Hepatocyte (in vitro differentiated cells): ENCODE measurements at regions not wholly inside any gene's neighbourhood (a gene's known extent, or its start where the extent isn't known, plus 50 kb on each side); places are given as distances from the start of the nearest gene placed in this dataset.

Experiments
- DNase-seq: peaks from one replicate; pipeline ENCODE4 v3.0.0-alpha.2; 2016; ENCODE audit warnings: low spot score
- H2AFZ ChIP-seq: fragments of 200-600 bp; sonication (generic); 2 replicates; pipeline ENCODE4 v1.6.0; 2016; ENCODE audit warnings: antibody characterized with exemption, mild to moderate bottlenecking
- H3K27ac ChIP-seq: fragments of 200-600 bp; sonication (generic); 2 replicates; pipeline ENCODE4 v1.5.1; 2016; ENCODE audit warnings: mild to moderate bottlenecking
- H3K27me3 ChIP-seq: fragments of 200-600 bp; sonication (generic); 2 replicates; pipeline ENCODE4 v1.6.1; 2016
- H3K36me3 ChIP-seq: fragments of 200-600 bp; sonication (generic); replicated peaks from 2 replicates; pipeline ENCODE4 v1.5.1; 2016; ENCODE audit warnings: low read depth; ENCODE audit not compliant: insufficient read depth
- H3K4me1 ChIP-seq: fragments of 200-600 bp; sonication (generic); 2 replicates; pipeline ENCODE4 v1.5.1; 2016; ENCODE audit warnings: mild to moderate bottlenecking, moderate library complexity; ENCODE audit not compliant: insufficient read depth
- H3K4me2 ChIP-seq: fragments of 200-600 bp; sonication (generic); 2 replicates; pipeline ENCODE4 v1.6.0; 2016
- H3K4me3 ChIP-seq: fragments of 200-600 bp; sonication (generic); 2 replicates; pipeline ENCODE4 v1.5.1; 2016; ENCODE audit warnings: mild to moderate bottlenecking
- H3K79me2 ChIP-seq: fragments of 200-600 bp; sonication (generic); 2 replicates; pipeline ENCODE4 v1.6.0; 2017; ENCODE audit warnings: mild to moderate bottlenecking
- H3K9me2 ChIP-seq: fragments of 200-600 bp; sonication (generic); replicated peaks from 2 replicates; pipeline ENCODE4 v1.6.0; 2017; ENCODE audit warnings: mild to moderate bottlenecking; ENCODE audit not compliant: insufficient read depth
- H3K9me3 ChIP-seq: fragments of 200-600 bp; sonication (generic); 2 replicates; pipeline ENCODE4 v1.5.1; 2016; ENCODE audit warnings: low read depth, mild to moderate bottlenecking
- H4K20me1 ChIP-seq: fragments of 200-600 bp; sonication (generic); 2 replicates; pipeline ENCODE4 v1.6.0; 2016; ENCODE audit warnings: mild to moderate bottlenecking; ENCODE audit not compliant: insufficient read depth, poor library complexity, severe bottlenecking
- CTCF ChIP-seq: fragments of 200-600 bp; sonication (generic); IDR thresholded peaks from 2 replicates; pipeline ENCODE4 v1.5.1; 2016; ENCODE audit warnings: antibody characterized with exemption, mild to moderate bottlenecking; ENCODE audit not compliant: poor library complexity
- EZH2 ChIP-seq: fragments of 200-600 bp; sonication (generic); IDR thresholded peaks from 2 replicates; pipeline ENCODE4 v1.6.1; 2016; ENCODE audit warnings: antibody characterized with exemption, mild to moderate bottlenecking, borderline replicate concordance
- EZH2phosphoT487 ChIP-seq: fragments of 200-600 bp; sonication (generic); IDR thresholded peaks from one replicate; pipeline ENCODE4 v1.6.1; 2018; ENCODE audit warnings: antibody characterized with exemption, mild to moderate bottlenecking, low read depth, moderate library complexity; ENCODE audit not compliant: unreplicated experiment, severe bottlenecking
- WGBS: methylation state at CpG from one replicate; pipeline ENCODE4 v1.1.6; 2016; ENCODE audit warnings: low lambda C conversion rate; ENCODE audit errors: missing lambda C conversion rate; 5-methylcytosine and 5-hydroxymethylcytosine counted together

GRCh38 chr7:12801107-12801506, 113.7 kb downstream of the ARL4A start:
- Histone ChIP-seq H2AFZ (no peak overlapping the region), H3K79me2 (no peaks in the 10 kb centered on the region), H3K4me1 (peaks cover 11% of the 10 kb centered on the region), H3K27me3 (no peaks in the 10 kb centered on the region), H3K36me3 (no peaks in the 10 kb centered on the region), H4K20me1 (no peaks in the 10 kb centered on the region), H3K27ac (peak overlapping the region; percentile 86), H3K4me3 (no peak overlapping the region), H3K9me2 (no peaks in the 10 kb centered on the region), H3K9me3 (no peaks in the 10 kb centered on the region), H3K4me2 (no peak overlapping the region)
- WGBS = 49% methylated on average over 4 of the region's 4 CpGs
- TF ChIP-seq CTCF (no peak), EZH2 (no peak), EZH2phosphoT487 (no peak)
- peak; percentile 73 for DNase-seq

- peak overlapping the region; percentile 12 for H2AFZ ChIP-seq
- H3K4me2 ChIP-seq = peak overlapping the region; percentile 22
- no peaks in the 10 kb centered on the region for H3K9me2 ChIP-seq
- peaks cover 11% of the 10 kb centered on the region for H3K4me1 ChIP-seq
- H3K36me3 ChIP-seq = no peaks in the 10 kb centered on the region
- peak overlapping the region; percentile 86 for H3K27ac ChIP-seq
- H3K9me3 ChIP-seq = no peaks in the 10 kb centered on the region
- H3K27me3 ChIP-seq = no peaks in the 10 kb centered on the region
- no peak overlapping the region for H3K4me3 ChIP-seq
- H4K20me1 ChIP-seq = no peaks in the 10 kb centered on the region
- TF ChIP-seq EZH2 = no peak
- no peak for TF ChIP-seq CTCF
- TF ChIP-seq EZH2phosphoT487 = no peak
- 74% methylated on average over 2 of the region's 2 CpGs for WGBS
- no peaks in the 10 kb centered on the region for H3K79me2 ChIP-seq
- peak; percentile 38 for DNase-seq
Measured at GRCh38 chr7:12802070-12802469, 114.6 kb downstream of the ARL4A start.

GRCh38 chr7:12803542-12803941, 116.1 kb downstream of the ARL4A start:
- Histone ChIP-seq H2AFZ (no peak overlapping the region), H3K4me1 (peaks cover 11% of the 10 kb centered on the region), H3K79me2 (no peaks in the 10 kb centered on the region), H3K36me3 (no peaks in the 10 kb centered on the region), H3K27ac (peak overlapping the region; percentile 86), H3K4me3 (no peak overlapping the region), H3K4me2 (no peak overlapping the region), H4K20me1 (no peaks in the 10 kb centered on the region), H3K27me3 (no peaks in the 10 kb centered on the region), H3K9me2 (no peaks in the 10 kb centered on the region), H3K9me3 (no peaks in the 10 kb centered on the region)
- DNase-seq = no peak
- TF ChIP-seq EZH2phosphoT487 = no peak
- TF ChIP-seq EZH2 = no peak
- no peak for TF ChIP-seq CTCF
- 71% methylated on average over 7 of the region's 7 CpGs for WGBS

GRCh38 chr7:12805518-12805928, 118.1 kb downstream of the ARL4A start:
- no peak for DNase-seq
- Histone ChIP-seq H3K27me3 (no peaks in the 10 kb centered on the region), H3K27ac (no peak overlapping the region), H3K9me2 (no peaks in the 10 kb centered on the region), H3K79me2 (no peaks in the 10 kb centered on the region), H3K4me1 (peaks cover 8% of the 10 kb centered on the region), H3K36me3 (no peaks in the 10 kb centered on the region), H2AFZ (no peak overlapping the region), H4K20me1 (no peaks in the 10 kb centered on the region), H3K4me3 (no peak overlapping the region), H3K4me2 (no peak overlapping the region), H3K9me3 (no peaks in the 10 kb centered on the region)
- no peak for TF ChIP-seq CTCF
- 72% methylated on average over 1 of the region's 1 CpG for WGBS
